Endodermal cell (in vitro differentiated cells): ENCODE measurements at regions not wholly inside any gene's neighbourhood (a gene's known extent, or its start where the extent isn't known, plus 50 kb on each side); places are given as distances from the start of the nearest gene placed in this dataset.

Experiments used
- DNase-seq: peaks from one replicate; pipeline ENCODE4 v3.0.0-alpha.2; 2017
- H3K27ac ChIP-seq: 2 replicates; pipeline ENCODE4 v1.5.1; 2013; ENCODE audit warnings: mild to moderate bottlenecking, low read depth, low read length, moderate library complexity
- H3K27me3 ChIP-seq: 2 replicates; pipeline ENCODE4 v1.6.1; 2013; ENCODE audit warnings: mild to moderate bottlenecking, low read length, moderate library complexity; ENCODE audit not compliant: insufficient read depth, control insufficient read depth, poor library complexity, severe bottlenecking
- H3K36me3 ChIP-seq: 2 replicates; pipeline ENCODE4 v1.7.0; 2013; ENCODE audit warnings: mild to moderate bottlenecking, low read length, moderate library complexity; ENCODE audit not compliant: control insufficient read depth, insufficient read depth
- H3K4me1 ChIP-seq: one replicate; pipeline ENCODE4 v1.7.0; 2013; ENCODE audit warnings: low read length; ENCODE audit not compliant: control insufficient read depth, insufficient read depth
- H3K4me3 ChIP-seq: 2 replicates; pipeline ENCODE4 v1.5.1; 2013; ENCODE audit warnings: mild to moderate bottlenecking, low read length, moderate library complexity
- H3K9ac ChIP-seq: 2 replicates; pipeline ENCODE4 v1.6.1; 2013; ENCODE audit warnings: mild to moderate bottlenecking, low read length, moderate library complexity; ENCODE audit not compliant: poor library complexity, severe bottlenecking; ENCODE audit errors: extremely low read depth
- H3K9me3 ChIP-seq: 2 replicates; pipeline ENCODE4 v1.6.1; 2013; ENCODE audit warnings: mild to moderate bottlenecking, low read length, moderate library complexity; ENCODE audit not compliant: control insufficient read depth
- H3K27ac Mint-ChIP-seq: 2 replicates; pipeline ENCODE4 v1.8.0; 2020; ENCODE audit warnings: mixed read lengths
- H3K27me3 Mint-ChIP-seq: 2 replicates; pipeline ENCODE4 v1.8.0; 2021; ENCODE audit warnings: mild to moderate bottlenecking, mixed read lengths; ENCODE audit not compliant: insufficient read depth
- H3K36me3 Mint-ChIP-seq: 2 replicates; pipeline ENCODE4 v1.8.0; 2020; ENCODE audit warnings: low read depth, mixed read lengths
- H3K4me1 Mint-ChIP-seq: 2 replicates; pipeline ENCODE4 v1.8.0; 2020; ENCODE audit warnings: mixed read lengths
- H3K4me3 Mint-ChIP-seq: 2 replicates; pipeline ENCODE4 v1.8.0; 2020; ENCODE audit warnings: mild to moderate bottlenecking, moderate library complexity, mixed read lengths
- H3K9me3 Mint-ChIP-seq: 2 replicates; pipeline ENCODE4 v1.8.0; 2020; ENCODE audit warnings: mild to moderate bottlenecking, mixed read lengths
- WGBS, 2 experiments: methylation state at CpG; one replicate each; pipeline versions ENCODE4 v1.1.5 to v1.1.7; 2013; ENCODE audit warnings: missing lambda C conversion rate in 2 of 2, mixed read lengths in 1 of 2; ENCODE audit not compliant: insufficient coverage in 1 of 2, insufficient read length in 1 of 2; 5-methylcytosine and 5-hydroxymethylcytosine counted together
- TF ChIP-seq, protein P1 (sequence below): fragments of 200-600 bp; sonication (generic); conservative IDR thresholded peaks from 2 replicates; pipeline ENCODE4 v1.5.0; 2021; ENCODE audit warnings: antibody characterized with exemption, mild to moderate bottlenecking

DNA sequence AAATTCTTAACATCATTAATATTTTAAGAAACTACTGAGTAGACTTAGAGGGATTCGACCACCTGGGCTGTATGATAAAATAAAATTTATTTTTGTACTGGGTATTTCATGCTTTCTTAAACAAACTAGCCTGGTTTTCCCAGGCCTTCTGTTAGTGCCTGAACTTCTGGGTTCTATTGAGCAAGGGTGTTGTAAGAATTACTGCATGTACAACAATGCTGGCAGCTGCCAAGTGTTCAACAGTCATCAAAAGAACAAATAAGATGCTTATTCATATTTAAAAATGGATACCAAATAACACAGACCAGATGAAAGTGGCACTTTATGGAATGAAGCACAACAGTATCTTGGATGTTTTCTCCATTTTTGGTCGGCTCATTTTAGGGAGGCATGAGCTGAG lies 123.2 kb upstream of the FBXL7 start:
- TF ChIP-seq, protein P1, sequence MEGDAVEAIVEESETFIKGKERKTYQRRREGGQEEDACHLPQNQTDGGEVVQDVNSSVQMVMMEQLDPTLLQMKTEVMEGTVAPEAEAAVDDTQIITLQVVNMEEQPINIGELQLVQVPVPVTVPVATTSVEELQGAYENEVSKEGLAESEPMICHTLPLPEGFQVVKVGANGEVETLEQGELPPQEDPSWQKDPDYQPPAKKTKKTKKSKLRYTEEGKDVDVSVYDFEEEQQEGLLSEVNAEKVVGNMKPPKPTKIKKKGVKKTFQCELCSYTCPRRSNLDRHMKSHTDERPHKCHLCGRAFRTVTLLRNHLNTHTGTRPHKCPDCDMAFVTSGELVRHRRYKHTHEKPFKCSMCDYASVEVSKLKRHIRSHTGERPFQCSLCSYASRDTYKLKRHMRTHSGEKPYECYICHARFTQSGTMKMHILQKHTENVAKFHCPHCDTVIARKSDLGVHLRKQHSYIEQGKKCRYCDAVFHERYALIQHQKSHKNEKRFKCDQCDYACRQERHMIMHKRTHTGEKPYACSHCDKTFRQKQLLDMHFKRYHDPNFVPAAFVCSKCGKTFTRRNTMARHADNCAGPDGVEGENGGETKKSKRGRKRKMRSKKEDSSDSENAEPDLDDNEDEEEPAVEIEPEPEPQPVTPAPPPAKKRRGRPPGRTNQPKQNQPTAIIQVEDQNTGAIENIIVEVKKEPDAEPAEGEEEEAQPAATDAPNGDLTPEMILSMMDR = no peak
- no peak for DNase-seq
- Histone ChIP-seq H3K4me3 (no peak overlapping the region), H3K9me3 (no peaks in the 10 kb centered on the region), H3K27me3 (no peaks in the 10 kb centered on the region), H3K4me1 (no peaks in the 10 kb centered on the region), H3K9ac (no peak overlapping the region), H3K36me3 (no peaks in the 10 kb centered on the region), H3K27ac (no peak overlapping the region)
- 92% methylated on average over 2 of the region's 2 CpGs; no CpG with 5 or more reads in 1 of the 2 experiments for WGBS, 2 experiments
- no peak overlapping the region for H3K4me3 Mint-ChIP-seq
- no peak overlapping the region for H3K27ac Mint-ChIP-seq
- H3K27me3 Mint-ChIP-seq = peaks cover 10% of the 10 kb centered on the region
- no peaks in the 10 kb centered on the region for H3K4me1 Mint-ChIP-seq
- no peaks in the 10 kb centered on the region for H3K9me3 Mint-ChIP-seq
- no peaks in the 10 kb centered on the region for H3K36me3 Mint-ChIP-seq

DNA sequence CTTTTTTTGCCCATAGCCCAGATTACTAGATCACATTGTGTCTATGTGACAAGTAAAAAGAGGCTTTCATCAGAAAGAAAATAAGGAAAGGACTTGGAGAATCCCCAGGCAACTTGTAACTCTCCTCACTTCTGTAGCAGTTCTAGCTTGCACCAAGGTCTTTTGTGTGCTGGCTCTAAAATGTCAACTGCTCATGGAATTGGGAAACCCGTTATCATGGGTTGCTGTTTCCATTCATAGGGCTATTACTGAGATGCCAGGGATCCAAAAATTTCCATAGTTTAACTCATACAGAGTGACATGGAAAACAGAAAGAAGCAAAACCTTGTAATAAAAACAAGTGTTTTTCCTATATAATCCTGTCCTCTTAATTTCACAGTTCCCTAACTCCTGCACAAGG lies 123.9 kb upstream of the FBXL7 start:
- H3K4me1 Mint-ChIP-seq = no peaks in the 10 kb centered on the region
- Histone ChIP-seq H3K9ac (no peak overlapping the region), H3K4me3 (no peak overlapping the region), H3K27ac (no peak overlapping the region), H3K9me3 (no peaks in the 10 kb centered on the region), H3K36me3 (no peaks in the 10 kb centered on the region), H3K4me1 (no peaks in the 10 kb centered on the region), H3K27me3 (no peaks in the 10 kb centered on the region)
- no peak overlapping the region for H3K4me3 Mint-ChIP-seq
- no peaks in the 10 kb centered on the region for H3K9me3 Mint-ChIP-seq
- TF ChIP-seq, protein P1 = no peak
- H3K36me3 Mint-ChIP-seq = no peaks in the 10 kb centered on the region
- H3K27me3 Mint-ChIP-seq = peaks cover 10% of the 10 kb centered on the region
- H3K27ac Mint-ChIP-seq = no peak overlapping the region
- 79 to 100% methylated on average over 1 of the region's 1 CpG for WGBS, 2 experiments
- no peak for DNase-seq

DNA sequence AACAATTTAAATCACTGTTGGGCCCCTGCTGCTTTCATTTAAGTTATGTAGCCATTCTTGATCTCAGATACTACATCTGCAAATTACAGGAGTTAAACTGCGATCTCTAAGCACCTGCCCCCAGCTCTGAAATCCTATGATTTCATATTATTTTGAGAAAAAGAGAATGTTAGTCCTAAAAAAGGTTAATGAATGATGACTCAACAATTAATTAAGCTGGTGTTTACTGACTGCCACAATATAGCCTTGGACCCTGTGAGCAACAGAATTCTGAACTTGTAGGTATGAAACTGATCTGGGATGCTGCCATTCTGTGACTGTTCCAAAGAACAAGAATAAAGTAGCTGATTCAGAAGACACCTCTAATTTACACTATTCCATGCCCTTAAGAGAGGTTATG lies 124.4 kb upstream of the FBXL7 start:
- no peaks in the 10 kb centered on the region for H3K36me3 Mint-ChIP-seq

More for the DNA sequence above, 124.4 kb upstream of the FBXL7 start:
- WGBS, 2 experiments = 92% methylated on average over 1 of the region's 1 CpG; no CpG with 5 or more reads in 1 of the 2 experiments
- Histone ChIP-seq H3K4me1 (no peaks in the 10 kb centered on the region), H3K36me3 (no peaks in the 10 kb centered on the region), H3K27ac (no peak overlapping the region), H3K9me3 (no peaks in the 10 kb centered on the region), H3K9ac (no peak overlapping the region), H3K4me3 (no peak overlapping the region), H3K27me3 (no peaks in the 10 kb centered on the region)
- H3K27ac Mint-ChIP-seq = no peak overlapping the region
- H3K9me3 Mint-ChIP-seq = no peaks in the 10 kb centered on the region
- H3K4me1 Mint-ChIP-seq = no peaks in the 10 kb centered on the region
- TF ChIP-seq, protein P1 = no peak
- no peak for DNase-seq
- peaks cover 10% of the 10 kb centered on the region for H3K27me3 Mint-ChIP-seq
- no peak overlapping the region for H3K4me3 Mint-ChIP-seq
